IPS DF 6.9 (cell line): ENCODE measurements at regions not wholly inside any gene's neighbourhood (a gene's known extent, or its start where the extent isn't known, plus 50 kb on each side); places are given as distances from the start of the nearest gene placed in this dataset.

Source experiments
- DNase-seq: peaks from one replicate; pipeline ENCODE4 v3.0.0-alpha.2; 2013; ENCODE audit warnings: low read depth, low spot score
- H3K27ac ChIP-seq: one replicate; pipeline ENCODE4 v1.5.1; 2013; ENCODE audit warnings: low read length, control low read depth
- H3K27me3 ChIP-seq: 2 replicates; pipeline ENCODE4 v1.6.1; 2013; ENCODE audit warnings: mild to moderate bottlenecking, low read length; ENCODE audit not compliant: control insufficient read depth, insufficient read depth
- H3K36me3 ChIP-seq: 2 replicates; pipeline ENCODE4 v1.6.1; 2013; ENCODE audit warnings: low read length; ENCODE audit not compliant: control insufficient read depth, insufficient read depth
- H3K4me1 ChIP-seq: 2 replicates; pipeline ENCODE4 v1.6.1; 2013; ENCODE audit warnings: low read length; ENCODE audit not compliant: control insufficient read depth, insufficient read depth
- H3K4me3 ChIP-seq: 2 replicates; pipeline ENCODE4 v1.5.1; 2013; ENCODE audit warnings: mild to moderate bottlenecking, low read length
- H3K9me3 ChIP-seq: 2 replicates; pipeline ENCODE4 v1.6.1; 2013; ENCODE audit warnings: low read length, inconsistent platforms; ENCODE audit not compliant: control insufficient read depth, insufficient read depth
- WGBS: extraction: QIAGEN DNeasy Blood & Tissue Kit; methylation state at CpG from one replicate; pipeline ENCODE4 v1.1.7; 2013; ENCODE audit warnings: mixed read lengths, missing lambda C conversion rate; ENCODE audit not compliant: insufficient read length, insufficient coverage; 5-methylcytosine and 5-hydroxymethylcytosine counted together

DNA sequence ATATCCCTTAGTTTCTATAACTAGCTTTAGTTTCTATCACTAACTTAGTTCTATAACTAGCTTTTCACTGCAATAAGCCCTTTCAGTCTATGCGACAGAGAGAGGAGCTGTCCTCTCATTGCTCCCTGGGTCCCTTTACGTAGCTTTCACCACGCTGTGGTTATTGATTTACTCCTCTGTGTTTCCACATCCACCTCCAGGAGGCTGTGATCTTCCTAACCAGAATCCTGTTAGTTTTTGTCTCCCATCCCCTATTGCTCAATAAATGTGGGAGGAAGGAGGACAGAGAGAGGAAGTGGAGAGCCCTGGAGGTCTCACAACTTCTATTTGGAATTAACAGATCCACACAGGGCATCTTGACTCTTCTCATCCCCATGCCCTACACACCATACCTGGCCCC lies 1036.1 kb downstream of the MCTP2 start:
- no CpG with 5 or more reads among the region's 3 CpGs for WGBS
- H3K4me3 ChIP-seq, result no peak overlapping the region
- no peaks in the 10 kb centered on the region for H3K4me1 ChIP-seq
- DNase-seq, result no peak
- H3K9me3 ChIP-seq, result no peaks in the 10 kb centered on the region
- no peak overlapping the region for H3K27ac ChIP-seq
- H3K36me3 ChIP-seq, result no peaks in the 10 kb centered on the region
- no peaks in the 10 kb centered on the region for H3K27me3 ChIP-seq

DNA sequence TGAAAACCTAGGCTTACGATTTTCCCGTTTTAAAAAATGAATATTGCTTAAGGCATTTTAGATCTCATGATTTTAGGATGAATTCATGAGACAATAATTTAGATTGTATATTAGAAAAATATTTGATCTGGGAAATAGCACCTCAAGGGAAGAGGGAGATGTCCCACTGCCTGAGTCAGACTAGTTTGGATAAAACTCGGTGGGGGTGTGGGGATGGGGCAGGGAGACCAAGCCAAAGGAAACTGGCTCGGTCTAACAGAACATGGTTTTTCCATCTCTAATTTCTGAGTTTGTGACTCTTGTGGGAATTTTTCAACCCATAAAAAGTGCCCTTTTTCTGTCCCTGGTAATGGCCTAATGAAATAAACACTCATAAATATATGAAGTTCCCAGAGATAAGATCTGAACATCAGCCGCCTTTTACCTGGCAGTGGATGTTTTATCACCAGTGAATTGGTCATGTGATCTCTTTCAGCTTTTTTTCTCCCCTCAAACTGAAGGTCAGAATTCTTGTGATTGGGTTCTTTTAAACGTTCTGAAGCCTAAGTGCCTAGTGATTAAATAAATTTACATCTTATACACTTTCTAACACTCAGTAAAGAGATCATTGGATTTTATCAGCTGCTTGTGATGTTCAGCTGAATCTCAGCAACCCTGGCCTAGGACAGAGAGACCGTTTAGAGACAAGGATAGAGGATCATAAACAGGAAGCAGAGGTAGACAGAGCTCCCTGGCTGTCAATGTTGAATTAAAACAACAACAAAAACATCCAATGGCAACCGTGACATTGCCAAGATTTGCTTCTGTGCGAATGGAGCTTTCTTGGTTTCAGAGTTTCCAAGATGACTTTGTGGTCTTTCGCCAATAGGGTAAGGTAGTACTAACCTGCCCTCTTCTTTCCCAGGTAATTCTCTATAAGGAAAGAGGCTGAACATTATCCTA lies 1038.2 kb downstream of the MCTP2 start:
- no peak overlapping the region for H3K27ac ChIP-seq
- no peak overlapping the region for H3K4me3 ChIP-seq
- H3K9me3 ChIP-seq, result no peaks in the 10 kb centered on the region
- H3K27me3 ChIP-seq, result no peaks in the 10 kb centered on the region
- no peaks in the 10 kb centered on the region for H3K36me3 ChIP-seq
- H3K4me1 ChIP-seq, result no peaks in the 10 kb centered on the region
- WGBS, result no CpG with 5 or more reads among the region's 10 CpGs
- no peak for DNase-seq

DNA sequence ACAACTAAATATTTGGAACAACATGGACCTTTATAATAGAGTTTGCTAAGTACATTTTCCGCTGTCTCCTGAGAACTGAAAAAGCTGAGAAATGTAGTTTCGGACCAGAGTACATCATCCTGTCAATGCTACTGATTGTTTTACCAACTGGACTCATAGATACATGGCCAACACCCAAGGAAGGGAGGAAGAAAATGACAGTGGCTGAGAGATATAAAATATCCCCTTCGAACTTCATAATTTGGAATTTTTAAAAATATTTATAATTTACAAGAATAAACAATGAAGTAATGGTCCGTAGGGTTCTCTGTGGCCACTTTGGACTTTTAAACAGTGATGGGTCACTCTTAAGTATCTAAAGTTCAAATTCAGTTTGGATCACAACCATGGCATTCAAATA lies 1042.7 kb downstream of the MCTP2 start:
- WGBS, result no CpG with 5 or more reads among the region's 4 CpGs
- Histone ChIP-seq H3K9me3 (no peaks in the 10 kb centered on the region), H3K36me3 (no peaks in the 10 kb centered on the region), H3K4me3 (no peak overlapping the region), H3K4me1 (no peaks in the 10 kb centered on the region), H3K27ac (no peak overlapping the region), H3K27me3 (no peaks in the 10 kb centered on the region)
- no peak for DNase-seq

DNA sequence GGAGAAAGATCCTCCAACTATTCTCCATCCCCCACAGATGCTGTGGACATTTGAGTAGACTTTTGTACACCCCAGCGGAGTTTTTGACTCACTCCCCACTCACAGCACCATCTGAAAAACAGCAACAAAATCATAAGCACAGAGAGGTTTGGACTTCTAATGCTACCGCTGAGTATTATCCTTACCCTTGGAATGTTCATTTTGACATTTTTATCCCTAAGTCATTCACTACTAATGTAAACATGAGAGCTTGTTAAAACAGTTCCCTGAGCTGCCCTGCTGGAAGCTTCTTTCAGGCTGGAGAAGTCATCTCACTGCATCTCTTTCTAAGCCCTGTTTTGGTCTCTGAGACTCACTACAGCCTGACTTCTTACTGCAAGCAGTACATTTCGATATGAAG lies 1045.9 kb downstream of the MCTP2 start:
- H3K4me1 ChIP-seq, result no peaks in the 10 kb centered on the region
- no peak overlapping the region for H3K4me3 ChIP-seq
- H3K27me3 ChIP-seq, result no peaks in the 10 kb centered on the region
- H3K36me3 ChIP-seq, result no peaks in the 10 kb centered on the region
- H3K27ac ChIP-seq, result no peak overlapping the region
- H3K9me3 ChIP-seq, result no peaks in the 10 kb centered on the region
- DNase-seq, result no peak
- no CpG with 5 or more reads among the region's 3 CpGs for WGBS

DNA sequence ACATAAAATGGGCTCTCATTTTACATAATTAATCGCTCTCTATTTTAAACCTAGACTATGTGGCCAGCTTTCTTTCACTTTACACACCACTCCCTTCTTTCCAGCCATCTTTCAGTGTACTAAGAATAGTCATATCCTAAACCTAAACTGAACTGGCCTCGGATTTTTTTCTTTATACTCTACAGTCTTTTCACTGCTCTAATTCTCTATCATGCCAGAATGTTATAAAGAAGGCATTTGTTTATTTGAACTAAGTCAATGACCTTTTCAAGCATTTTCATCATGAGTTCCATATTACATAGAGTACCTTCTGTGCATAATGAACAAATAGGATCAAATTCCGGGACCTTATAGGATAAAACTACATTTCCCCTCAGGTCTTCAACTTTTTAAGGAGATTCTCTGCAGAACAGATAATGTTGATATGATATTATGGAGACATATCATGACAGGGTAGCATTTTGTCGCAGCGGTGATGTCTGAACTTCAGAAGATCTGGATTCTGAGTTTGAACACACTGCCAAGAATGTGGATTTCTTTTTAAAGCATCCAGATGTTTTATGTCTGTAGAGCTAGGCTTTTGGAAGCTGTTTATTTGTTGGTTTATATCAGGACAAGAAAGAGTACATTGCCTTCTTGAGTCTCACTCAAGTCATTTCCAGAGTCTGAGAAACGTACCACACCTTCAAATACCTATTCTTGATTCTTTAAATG lies 1047.3 kb downstream of the MCTP2 start:
- Histone ChIP-seq H3K27ac (no peak overlapping the region), H3K36me3 (no peaks in the 10 kb centered on the region), H3K27me3 (no peaks in the 10 kb centered on the region), H3K9me3 (no peaks in the 10 kb centered on the region), H3K4me3 (no peak overlapping the region), H3K4me1 (no peaks in the 10 kb centered on the region)
- WGBS, result no CpG with 5 or more reads among the region's 6 CpGs
- DNase-seq, result no peak

DNA sequence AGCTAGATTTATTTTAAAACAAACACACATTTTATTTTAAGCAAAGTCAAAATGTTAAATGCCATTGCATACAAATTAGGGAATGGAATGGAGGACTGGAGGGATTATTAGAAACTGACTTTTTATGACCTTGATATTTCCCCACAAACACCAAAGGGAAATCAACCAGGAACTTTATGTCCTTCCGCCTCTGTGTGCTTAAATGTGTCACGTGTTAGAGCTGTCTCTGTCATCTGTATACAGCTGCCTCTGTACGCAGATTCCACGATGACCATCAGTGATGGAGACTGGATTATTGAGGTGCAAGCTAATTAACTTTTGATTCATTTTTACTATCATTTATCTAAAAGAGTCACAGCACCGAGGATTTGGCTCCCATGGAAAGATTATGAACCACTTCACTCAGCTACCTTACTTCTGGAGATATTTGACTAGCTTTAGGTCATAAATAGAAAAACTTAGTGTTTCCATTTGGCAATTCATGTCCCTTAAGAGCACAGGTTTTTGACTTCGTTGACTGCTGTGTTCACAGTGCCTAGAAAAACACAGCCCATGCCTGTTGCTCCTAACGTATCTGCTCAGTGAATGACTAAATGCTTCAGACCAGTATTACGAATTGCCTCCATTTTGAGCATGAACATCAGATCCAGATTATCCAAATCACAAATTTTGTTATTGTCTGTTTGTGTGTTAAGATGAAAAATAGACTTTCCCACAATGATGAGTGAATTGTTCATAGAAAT lies 1048.1 kb downstream of the MCTP2 start:
- Histone ChIP-seq H3K36me3 (no peaks in the 10 kb centered on the region), H3K9me3 (no peaks in the 10 kb centered on the region), H3K4me1 (no peaks in the 10 kb centered on the region), H3K27me3 (no peaks in the 10 kb centered on the region), H3K27ac (no peak overlapping the region), H3K4me3 (no peak overlapping the region)
- no peak for DNase-seq
- WGBS, result no CpG with 5 or more reads among the region's 8 CpGs

DNA sequence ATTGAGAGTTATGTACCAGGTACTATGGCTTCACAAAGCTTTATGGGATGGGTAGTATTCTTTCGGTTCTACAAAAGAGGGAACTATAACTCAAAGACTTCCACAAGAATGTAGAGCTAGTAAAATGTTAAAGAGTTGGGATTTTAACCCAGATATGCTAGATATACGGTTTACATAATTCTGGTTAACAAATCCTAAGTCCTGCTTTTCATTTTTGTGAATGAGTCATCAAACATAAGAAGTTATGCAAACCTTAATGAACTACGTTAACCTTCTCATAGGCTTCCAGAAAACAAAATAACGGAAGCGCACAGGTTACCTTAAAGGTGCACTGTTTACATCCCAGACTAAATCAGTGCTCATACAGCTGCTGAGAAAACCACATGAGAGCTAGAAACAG lies 1049.3 kb downstream of the MCTP2 start:
- no peaks in the 10 kb centered on the region for H3K9me3 ChIP-seq
- H3K36me3 ChIP-seq, result no peaks in the 10 kb centered on the region
- H3K27ac ChIP-seq, result no peak overlapping the region
- no peak overlapping the region for H3K4me3 ChIP-seq
- no peaks in the 10 kb centered on the region; the same call in 1 of the 2 replicates for H3K4me1 ChIP-seq
- H3K27me3 ChIP-seq, result no peaks in the 10 kb centered on the region
- WGBS, result no CpG with 5 or more reads among the region's 5 CpGs
- DNase-seq, result no peak

DNA sequence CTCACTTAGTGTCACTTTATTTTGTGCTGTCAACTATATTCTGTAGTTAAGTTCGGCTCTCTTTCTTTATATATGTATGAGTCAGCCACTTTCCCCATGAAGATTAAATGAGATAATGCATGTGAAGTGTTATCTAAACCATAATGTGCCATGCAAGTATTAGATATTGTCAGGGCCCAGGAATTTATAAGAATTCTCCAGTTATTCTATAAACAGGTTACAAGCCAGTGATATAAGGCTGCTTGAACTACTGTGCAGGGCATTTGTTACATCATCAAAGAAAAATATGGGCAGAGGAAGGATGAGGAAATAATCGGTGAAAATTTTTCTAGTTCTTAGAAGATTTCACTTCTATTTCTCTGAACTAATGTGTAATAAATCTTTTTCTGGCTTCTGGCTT lies 1049.0 kb upstream of the NR2F2 start:
- no peak for DNase-seq
- Histone ChIP-seq H3K4me3 (no peak overlapping the region), H3K36me3 (no peaks in the 10 kb centered on the region), H3K27ac (no peak overlapping the region), H3K4me1 (no peaks in the 10 kb centered on the region; the same call in 1 of the 2 replicates), H3K27me3 (no peaks in the 10 kb centered on the region), H3K9me3 (no peaks in the 10 kb centered on the region)
- no CpG with 5 or more reads among the region's 2 CpGs for WGBS

DNA sequence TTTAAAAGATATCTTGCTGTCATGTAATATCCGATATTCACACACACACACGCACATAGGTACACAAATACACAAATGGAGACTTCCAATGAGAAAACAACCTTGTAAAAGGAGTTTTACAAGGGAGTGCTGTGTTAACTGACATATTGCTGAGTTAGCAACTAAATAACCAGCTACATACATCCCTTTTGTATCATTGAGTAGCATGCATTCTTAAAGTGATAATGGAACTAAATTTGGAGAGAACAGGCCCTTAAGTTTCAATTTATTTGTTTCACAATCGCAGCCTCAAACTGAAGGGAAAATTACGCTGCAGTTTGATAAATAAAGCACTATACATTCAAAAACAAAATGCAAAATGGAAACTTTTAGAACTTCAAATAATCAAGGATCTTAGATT lies 1046.0 kb upstream of the NR2F2 start:
- no peaks in the 10 kb centered on the region for H3K36me3 ChIP-seq
- no peaks in the 10 kb centered on the region for H3K27me3 ChIP-seq
- H3K4me3 ChIP-seq, result no peak overlapping the region
- no CpG with 5 or more reads among the region's 4 CpGs for WGBS
- DNase-seq, result no peak
- peaks cover 4% of the 10 kb centered on the region; the same call in 1 of the 2 replicates for H3K4me1 ChIP-seq
- H3K27ac ChIP-seq, result no peak overlapping the region
- no peaks in the 10 kb centered on the region for H3K9me3 ChIP-seq

DNA sequence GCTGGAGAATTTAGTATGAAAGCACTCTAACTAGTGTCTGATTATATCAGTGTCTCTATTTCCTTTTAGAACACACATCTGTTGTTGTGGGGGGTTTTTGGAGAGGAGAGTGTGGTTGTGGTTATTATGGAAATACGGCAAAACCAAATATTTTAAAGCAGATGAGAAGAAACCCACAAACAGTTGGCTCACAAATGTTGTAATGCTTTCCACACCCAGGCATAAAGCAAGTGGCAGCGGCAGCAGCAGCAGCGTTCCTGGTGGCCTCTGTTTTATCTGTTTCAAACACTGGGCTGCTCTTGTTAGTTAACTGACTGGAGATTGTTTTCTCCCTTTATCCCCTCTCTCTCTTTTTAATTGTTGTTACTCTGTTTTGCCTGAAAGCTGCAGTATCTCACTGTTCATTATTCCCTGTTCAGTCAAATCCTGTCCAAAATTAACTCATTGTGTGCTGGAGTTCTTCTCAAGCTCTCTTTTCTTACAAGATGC lies 1045.5 kb upstream of the NR2F2 start:
- no peak for DNase-seq
- Histone ChIP-seq H3K4me3 (no peak overlapping the region), H3K4me1 (peaks cover 4% of the 10 kb centered on the region; the same call in 1 of the 2 replicates), H3K27me3 (no peaks in the 10 kb centered on the region), H3K36me3 (no peaks in the 10 kb centered on the region), H3K27ac (no peak overlapping the region), H3K9me3 (no peaks in the 10 kb centered on the region)
- WGBS, result no CpG with 5 or more reads among the region's 3 CpGs
